ENCODE measurements at regions not wholly inside any gene's neighbourhood (a gene's known extent, or its start where the extent isn't known, plus 50 kb on each side); places are given as distances from the start of the nearest gene placed in this dataset.
"Not testable (repeated sequence)": the region's sequence is repeated elsewhere in the genome, so short reads cannot be mapped to it uniquely, and the experiment has no call there.

DNA sequence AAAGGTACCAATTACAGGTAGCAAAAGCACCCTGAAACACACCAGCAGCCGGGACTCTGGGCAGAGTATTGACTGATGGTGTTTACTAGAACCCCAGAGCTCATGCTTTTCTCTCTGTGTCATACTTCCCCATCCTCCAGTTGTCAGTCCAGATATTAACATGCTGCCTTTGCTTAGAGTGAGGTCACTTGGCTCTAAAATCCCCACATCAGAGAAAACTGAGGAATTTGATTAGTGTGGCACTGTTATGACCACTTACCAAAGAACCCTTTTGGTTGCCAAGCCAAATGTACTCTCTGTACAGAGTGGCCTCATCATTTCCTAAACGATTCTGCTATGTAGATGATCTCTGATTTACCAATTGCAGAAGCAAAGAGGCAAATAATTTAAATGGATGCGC lies 80.4 kb downstream of the ABCC12 start:
- no peak for TF ChIP-seq POLR2A (IDR thresholded peaks at IDR 0.05; ENCODE audit: extremely low read depth, insufficient read length)
- H3K4me3 ChIP-seq (ENCODE audit: low read depth, low read length), result no peak overlapping the region
- DNase-seq (ENCODE audit: low read depth), result no peak

- H3K4me3 ChIP-seq (ENCODE audit: low read depth, low read length), result no peak overlapping the region
- TF ChIP-seq POLR2A (IDR thresholded peaks at IDR 0.05; ENCODE audit: extremely low read depth, insufficient read length) (no peak), MYC (IDR thresholded peaks at IDR 0.05; ENCODE audit: low read depth, low read length) (no peak), MAX (IDR thresholded peaks at IDR 0.05; ENCODE audit: low read depth, low read length) (no peak)
- TF ChIP-seq, protein P1, sequence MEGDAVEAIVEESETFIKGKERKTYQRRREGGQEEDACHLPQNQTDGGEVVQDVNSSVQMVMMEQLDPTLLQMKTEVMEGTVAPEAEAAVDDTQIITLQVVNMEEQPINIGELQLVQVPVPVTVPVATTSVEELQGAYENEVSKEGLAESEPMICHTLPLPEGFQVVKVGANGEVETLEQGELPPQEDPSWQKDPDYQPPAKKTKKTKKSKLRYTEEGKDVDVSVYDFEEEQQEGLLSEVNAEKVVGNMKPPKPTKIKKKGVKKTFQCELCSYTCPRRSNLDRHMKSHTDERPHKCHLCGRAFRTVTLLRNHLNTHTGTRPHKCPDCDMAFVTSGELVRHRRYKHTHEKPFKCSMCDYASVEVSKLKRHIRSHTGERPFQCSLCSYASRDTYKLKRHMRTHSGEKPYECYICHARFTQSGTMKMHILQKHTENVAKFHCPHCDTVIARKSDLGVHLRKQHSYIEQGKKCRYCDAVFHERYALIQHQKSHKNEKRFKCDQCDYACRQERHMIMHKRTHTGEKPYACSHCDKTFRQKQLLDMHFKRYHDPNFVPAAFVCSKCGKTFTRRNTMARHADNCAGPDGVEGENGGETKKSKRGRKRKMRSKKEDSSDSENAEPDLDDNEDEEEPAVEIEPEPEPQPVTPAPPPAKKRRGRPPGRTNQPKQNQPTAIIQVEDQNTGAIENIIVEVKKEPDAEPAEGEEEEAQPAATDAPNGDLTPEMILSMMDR (IDR thresholded peaks at IDR 0.05; ENCODE audit: low read depth, low read length), result no peak
- DNase-seq (ENCODE audit: low read depth), result no peak
These were observed 88.4 kb downstream of the ABCC12 start for GRCh38 chr16:48067388-48067787.

DNA sequence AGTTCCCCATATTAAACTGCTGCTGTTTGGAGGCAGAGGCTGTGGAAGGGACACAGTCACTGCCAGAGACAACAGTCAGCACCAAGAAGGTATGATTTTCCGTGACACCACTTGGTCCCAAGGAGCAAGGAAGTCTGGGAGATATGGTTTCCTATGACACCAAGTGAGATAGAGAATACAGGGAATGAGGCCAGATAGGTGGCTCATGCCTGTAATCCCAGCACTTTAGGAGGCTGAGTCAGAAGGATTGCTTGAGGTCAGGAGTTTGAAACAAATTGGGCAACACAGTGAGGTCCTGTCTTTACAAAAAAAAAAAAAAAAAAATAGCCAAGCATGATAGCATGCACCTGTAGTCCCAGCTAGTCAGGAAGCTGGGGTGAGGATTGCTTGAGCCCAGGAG lies 90.8 kb downstream of the ABCC12 start:
- no peak for DNase-seq (ENCODE audit: low read depth)
- H3K4me3 ChIP-seq (ENCODE audit: low read depth, low read length), result no peak overlapping the region
- TF ChIP-seq POLR2A (IDR thresholded peaks at IDR 0.05; ENCODE audit: extremely low read depth, insufficient read length), result no peak
- TF ChIP-seq MYC (IDR thresholded peaks at IDR 0.05; ENCODE audit: low read depth, low read length), result no peak
- TF ChIP-seq MAX (IDR thresholded peaks at IDR 0.05; ENCODE audit: low read depth, low read length), result no peak
- TF ChIP-seq, protein P1 (IDR thresholded peaks at IDR 0.05; ENCODE audit: low read depth, low read length), result no peak

GRCh38 chr16:48062681-48063080 lies 93.1 kb downstream of the ABCC12 start:
- no peak for DNase-seq (ENCODE audit: low read depth)
- no peak overlapping the region for H3K4me3 ChIP-seq (ENCODE audit: low read depth, low read length)
- TF ChIP-seq MAX (IDR thresholded peaks at IDR 0.05; ENCODE audit: low read depth, low read length) (no peak), MYC (IDR thresholded peaks at IDR 0.05; ENCODE audit: low read depth, low read length) (no peak)

DNA sequence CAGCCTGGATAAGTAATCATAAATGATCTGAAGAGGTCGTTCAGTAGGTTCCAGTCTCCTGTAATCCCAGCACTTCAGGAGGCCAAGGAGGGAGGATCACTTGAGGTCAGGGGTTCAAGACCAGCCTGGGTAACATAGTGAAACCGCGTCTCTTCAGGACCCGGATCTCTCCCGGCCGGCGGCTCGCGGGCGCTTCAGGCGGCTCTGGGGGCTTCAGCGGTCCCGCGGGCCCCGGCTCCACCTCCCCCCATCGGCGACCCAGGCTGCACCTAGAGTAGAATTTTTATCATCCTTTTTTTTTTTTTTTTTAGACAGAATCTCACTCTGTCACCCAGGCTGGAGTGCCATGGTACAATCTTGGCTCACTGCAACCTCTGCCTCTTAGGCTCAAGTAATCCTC lies 95.9 kb downstream of the ABCC12 start:
- DNase-seq (ENCODE audit: low read depth), result no peak
- H3K4me3 ChIP-seq (ENCODE audit: low read depth, low read length), result no peak overlapping the region
- TF ChIP-seq MYC (IDR thresholded peaks at IDR 0.05; ENCODE audit: low read depth, low read length) (no peak), MAX (IDR thresholded peaks at IDR 0.05; ENCODE audit: low read depth, low read length) (no peak), POLR2A (IDR thresholded peaks at IDR 0.05; ENCODE audit: extremely low read depth, insufficient read length) (no peak)
- TF ChIP-seq, protein P1 (IDR thresholded peaks at IDR 0.05; ENCODE audit: low read depth, low read length), result no peak

DNA sequence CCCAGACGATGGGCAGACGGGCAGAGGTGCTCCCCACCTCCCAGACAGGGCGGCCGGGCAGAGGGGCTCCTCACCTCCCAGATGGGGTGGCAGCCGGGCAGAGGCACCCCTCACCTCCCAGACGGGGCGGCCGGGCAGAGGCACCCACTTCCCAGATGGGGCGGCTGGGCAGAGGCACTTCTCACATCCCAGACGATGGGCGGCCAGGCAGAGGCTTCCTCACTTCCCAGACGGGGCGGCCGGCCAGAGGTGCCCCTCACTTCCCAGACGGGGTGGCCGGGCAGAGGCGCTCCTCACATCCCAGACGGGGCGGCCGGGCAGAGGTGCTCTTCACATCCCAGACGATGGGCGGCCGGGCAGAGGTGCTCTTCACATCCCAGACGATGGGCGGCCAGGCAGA lies 96.6 kb downstream of the ABCC12 start:
- not testable (repeated sequence) for H3K4me3 ChIP-seq (ENCODE audit: low read depth, low read length); DNase-seq (ENCODE audit: low read depth)

DNA sequence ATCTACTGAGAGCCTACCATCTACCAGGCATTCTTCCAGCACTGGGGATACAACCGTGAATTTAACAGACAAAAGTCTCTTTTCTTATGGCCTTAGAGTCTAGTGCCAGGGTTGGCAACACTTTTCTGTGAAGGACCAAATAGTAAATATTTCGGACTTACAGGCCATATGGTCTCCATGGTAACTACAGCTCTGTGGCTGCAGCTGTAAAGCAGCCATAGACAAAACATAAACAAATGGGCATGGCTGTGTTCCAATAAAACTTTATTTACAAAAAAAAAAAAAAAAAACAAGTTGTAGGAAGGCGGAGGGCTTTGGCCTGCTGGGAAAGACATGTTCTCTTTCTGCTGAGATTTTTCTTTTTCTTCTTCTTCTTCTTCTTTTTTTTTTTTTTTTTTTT lies 98.7 kb downstream of the ABCC12 start:
- no peak for TF ChIP-seq MYC (IDR thresholded peaks at IDR 0.05; ENCODE audit: low read depth, low read length)
- TF ChIP-seq POLR2A (IDR thresholded peaks at IDR 0.05; ENCODE audit: extremely low read depth, insufficient read length), result no peak
- TF ChIP-seq MAX (IDR thresholded peaks at IDR 0.05; ENCODE audit: low read depth, low read length), result no peak
- TF ChIP-seq, protein P1 (IDR thresholded peaks at IDR 0.05; ENCODE audit: low read depth, low read length), result no peak
- H3K4me3 ChIP-seq (ENCODE audit: low read depth, low read length), result no peak overlapping the region
- peak; percentile 7 for DNase-seq (ENCODE audit: low read depth)
